ENCODE measurements at regions not wholly inside any gene's neighbourhood (a gene's known extent, or its start where the extent isn't known, plus 50 kb on each side); places are given as distances from the start of the nearest gene placed in this dataset.

GRCh38 chr7:96638669-96639068, 71.0 kb downstream of the SEM1 start:
- no peak for DNase-seq (ENCODE audit: low read depth in 3 of 3, low spot score in 2 of 3)

- peak in 1 of 3 donors; percentile 1 for DNase-seq (ENCODE audit: low read depth in 3 of 3, low spot score in 2 of 3)
Observed at GRCh38 chr7:96637522-96637921, 72.1 kb downstream of the SEM1 start.

DNA sequence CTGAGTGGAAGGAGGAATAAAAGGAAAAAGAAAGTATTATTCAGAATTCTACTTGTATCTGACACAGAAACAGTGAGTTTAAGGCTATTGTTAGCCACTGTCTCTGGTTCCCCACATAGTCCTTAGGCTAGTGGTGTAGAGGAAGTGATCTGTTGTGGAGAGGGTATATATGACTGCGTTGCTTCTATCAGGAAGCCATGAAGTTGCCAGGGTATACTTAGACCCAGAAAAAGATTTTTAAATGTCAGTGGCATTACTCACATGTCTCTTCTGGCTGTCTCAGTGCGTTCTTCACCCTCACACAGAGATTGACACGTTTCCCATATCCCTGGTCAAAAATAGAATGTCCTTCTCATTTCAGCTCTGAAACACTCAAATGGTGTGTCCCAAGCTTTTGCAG, 72.7 kb downstream of the SEM1 start:
- no peak for DNase-seq (ENCODE audit: low read depth in 3 of 3, low spot score in 2 of 3)

GRCh38 chr7:96636342-96636860, 73.2 kb downstream of the SEM1 start:
- DNase-seq (ENCODE audit: low read depth in 3 of 3, low spot score in 2 of 3), result no peak

DNA sequence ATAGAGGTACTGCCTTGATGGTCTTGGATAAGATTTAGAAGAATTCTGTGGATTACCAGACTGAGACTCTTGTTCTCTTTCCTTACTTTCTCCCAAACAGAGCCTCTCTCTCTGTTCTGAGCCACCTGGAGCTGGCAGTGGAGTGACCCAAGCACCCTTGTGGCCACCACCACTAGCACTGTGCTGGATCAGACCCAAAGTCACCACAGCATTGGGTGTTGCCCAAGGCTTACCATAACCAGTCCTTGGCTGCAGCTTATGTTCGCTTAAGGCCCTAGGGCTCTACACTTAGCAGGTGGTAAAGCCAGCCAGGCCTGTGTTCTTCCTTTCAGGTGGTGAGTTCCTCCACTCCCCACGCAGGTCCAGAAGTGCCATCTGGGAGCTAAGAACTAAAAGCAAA, 79.8 kb downstream of the SEM1 start:
- DNase-seq (ENCODE audit: low read depth in 3 of 3, low spot score in 2 of 3), result no peak

- DNase-seq (ENCODE audit: low read depth in 3 of 3, low spot score in 2 of 3), result no peak
Observed at GRCh38 chr7:96624954-96625353, 84.7 kb downstream of the SEM1 start.

DNA sequence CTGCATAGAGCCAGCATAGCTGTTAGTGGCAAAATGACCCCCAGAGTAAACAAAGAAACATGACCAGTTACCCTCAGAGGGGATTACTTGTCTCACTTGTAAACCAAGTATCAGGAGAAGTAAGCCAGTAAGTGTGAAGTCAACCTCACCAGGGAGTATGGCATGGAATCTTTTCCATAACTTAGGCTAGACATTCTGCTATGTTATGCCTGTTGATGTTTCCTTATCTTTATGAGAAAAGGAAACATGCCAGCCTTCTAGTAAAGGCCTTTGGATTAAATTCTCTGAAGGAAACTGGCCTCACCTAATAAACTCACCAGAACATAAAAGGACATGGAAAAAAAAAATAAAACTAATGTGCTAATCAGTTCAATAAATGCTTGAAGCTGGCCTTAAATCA, 87.7 kb downstream of the SEM1 start:
- no peak for DNase-seq (ENCODE audit: low read depth in 3 of 3, low spot score in 2 of 3)

GRCh38 chr7:96614154-96614867, 95.3 kb downstream of the SEM1 start:
- DNase-seq (ENCODE audit: low read depth in 3 of 3, low spot score in 2 of 3), result no peak

- DNase-seq (ENCODE audit: low read depth in 3 of 3, low spot score in 2 of 3), result no peak
Observed at GRCh38 chr7:96612034-96612433, 97.6 kb downstream of the SEM1 start.

DNA sequence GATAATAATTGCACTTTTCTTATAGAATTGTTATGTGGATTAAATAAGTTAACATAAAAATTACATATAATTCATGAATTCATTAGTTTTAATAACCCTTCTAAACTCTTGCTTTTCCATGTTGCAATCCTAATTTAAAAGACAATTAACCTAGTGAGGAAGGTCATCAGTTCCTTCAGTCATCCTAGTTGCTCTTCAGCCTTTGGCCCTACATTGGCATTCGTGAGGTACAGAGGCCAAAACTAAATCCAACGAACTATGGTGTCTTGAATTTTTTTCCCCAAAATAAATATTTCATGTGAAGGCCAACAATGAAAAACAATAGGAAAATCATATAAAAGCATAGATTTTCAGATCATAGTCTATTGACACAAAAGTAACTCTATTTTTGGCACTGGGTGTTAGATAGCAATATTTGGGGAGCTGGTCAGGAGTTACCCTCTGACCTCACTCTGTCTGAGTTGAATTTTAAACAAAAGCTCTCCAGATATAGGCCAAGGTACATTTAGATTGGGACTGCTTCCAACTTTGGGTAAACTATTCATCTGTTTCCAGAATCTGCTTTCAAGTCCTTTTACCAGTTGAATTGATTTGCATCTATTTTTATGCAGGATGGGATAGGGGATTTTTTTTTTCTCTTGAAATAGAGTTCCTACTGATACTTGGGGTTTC, 104.5 kb downstream of the SEM1 start:
- DNase-seq (ENCODE audit: low read depth in 3 of 3, low spot score in 2 of 3), result no peak

DNA sequence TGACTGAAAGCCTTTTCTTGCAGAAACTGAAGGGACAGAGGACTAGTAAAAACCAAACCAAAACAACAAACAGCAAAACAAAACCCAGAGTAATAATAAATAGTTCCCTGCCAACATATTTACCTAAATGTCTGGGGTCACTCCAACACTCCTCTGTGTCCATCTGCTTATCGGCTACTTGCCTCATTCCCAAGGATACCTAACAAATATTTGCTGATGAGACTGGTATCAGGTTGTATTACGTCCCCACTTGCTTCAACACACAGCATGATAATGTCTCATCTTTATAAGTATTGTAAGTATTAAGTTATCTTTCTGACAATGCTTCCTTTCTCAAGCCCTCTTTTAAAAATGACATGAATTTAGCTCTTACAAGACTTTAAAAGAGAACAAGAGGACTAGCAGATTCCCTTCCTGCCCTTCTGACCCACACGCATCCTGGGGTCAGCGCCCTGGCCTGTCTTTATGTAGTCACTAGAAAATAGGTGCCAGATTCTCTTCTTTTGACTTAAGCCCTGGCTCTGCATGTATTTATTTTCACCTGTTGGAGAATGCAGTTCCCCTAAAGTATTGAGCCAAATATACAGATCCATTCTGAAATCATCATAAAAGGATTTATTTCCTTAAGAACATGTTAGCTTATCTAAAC, 110.2 kb downstream of the SEM1 start:
- no peak for DNase-seq (ENCODE audit: low read depth in 3 of 3, low spot score in 2 of 3)

DNA sequence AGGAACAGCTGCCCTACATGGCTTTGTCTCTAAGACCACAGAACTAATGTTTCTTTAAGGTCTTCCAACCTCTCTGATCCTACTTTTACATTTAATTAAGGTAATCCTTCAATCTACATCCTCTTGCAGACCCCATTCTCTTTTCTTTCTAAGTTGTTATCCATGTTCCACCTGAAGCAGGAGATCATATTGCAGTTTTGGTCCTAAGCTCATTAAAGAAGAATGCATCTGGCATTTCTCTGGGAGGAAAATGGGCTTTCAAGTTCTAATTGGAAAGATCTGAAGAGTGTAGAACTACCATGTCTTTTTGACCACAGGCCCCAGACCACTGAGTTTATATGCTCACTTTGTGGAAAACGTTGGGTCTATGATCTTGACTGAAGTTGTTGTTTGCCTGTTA, 111.2 kb downstream of the SEM1 start:
- no peak for DNase-seq (ENCODE audit: low read depth in 3 of 3, low spot score in 2 of 3)

DNA sequence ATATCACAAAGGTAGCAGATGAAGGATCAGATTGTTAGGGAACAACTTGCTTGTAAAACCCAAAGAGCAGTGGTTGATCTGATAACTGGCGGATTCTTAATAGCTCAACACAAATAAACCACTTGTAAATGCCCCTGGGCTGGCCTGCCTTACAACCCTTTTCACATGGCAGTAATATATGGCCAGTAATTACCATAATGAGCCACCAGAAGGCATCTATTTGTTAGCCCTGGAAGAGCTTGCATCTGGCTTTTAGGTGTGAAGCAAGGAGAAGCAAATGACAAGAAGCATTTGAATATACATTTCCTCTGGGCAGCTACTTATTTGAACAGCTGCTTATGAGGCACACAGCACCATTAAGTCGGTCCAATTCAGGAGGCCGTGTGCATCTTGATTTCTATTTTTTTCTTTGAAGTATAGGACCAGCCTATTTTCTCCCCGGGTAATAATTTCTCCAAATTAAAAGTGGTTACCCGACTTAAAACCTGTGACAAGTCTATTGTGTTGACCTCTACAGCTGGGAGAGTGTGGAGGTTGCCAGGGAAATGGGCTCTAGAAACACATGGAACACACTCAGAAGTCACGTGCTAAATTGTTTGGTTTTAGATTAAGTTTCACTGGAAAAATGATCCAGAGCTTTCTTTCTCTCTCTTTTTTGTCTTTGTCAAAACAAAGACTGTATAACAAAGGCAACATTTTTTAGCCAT, 113.4 kb downstream of the SEM1 start:
- DNase-seq (ENCODE audit: low read depth in 3 of 3, low spot score in 2 of 3), result no peak

DNA sequence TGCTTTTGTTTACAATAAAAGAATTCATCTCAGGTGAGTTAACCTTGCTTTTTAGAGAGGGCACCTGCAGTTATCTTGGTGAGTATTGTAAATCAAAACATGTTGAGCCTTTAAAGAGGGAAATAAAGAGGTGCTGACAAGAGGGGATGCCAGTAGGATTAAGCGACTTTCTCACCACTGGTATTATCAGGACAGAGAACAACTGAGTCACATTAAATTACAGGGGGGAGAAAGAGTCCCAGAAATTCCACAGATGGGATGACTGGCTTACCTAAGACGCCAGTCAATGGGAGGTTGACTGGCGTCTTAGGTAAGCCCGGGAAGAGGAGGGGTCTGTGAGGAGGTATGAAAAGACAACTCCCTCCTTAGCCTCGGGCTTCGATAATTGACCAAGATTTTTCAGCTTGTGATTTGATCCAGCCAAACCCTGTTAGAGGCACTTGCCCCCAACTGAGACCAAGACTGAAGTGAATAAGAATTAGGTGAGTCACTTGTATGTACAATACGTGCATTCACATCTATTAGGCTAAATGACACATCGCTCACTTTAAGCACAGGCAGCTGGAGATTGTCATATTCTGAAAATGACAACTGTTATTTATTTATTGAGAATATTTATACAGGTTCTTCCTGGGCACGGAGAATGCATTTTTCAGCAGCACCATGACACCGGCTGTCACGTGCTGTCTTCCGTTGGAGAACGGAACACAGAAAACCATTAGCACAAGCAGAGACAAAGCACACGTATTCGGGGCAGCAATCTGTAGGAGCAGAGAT, 117.6 kb downstream of the SEM1 start:
- no peak for DNase-seq (ENCODE audit: low read depth in 3 of 3, low spot score in 2 of 3)

- DNase-seq (ENCODE audit: low read depth in 3 of 3, low spot score in 2 of 3), result no peak
Observed at GRCh38 chr7:96591159-96591899, 118.3 kb downstream of the SEM1 start.

DNA sequence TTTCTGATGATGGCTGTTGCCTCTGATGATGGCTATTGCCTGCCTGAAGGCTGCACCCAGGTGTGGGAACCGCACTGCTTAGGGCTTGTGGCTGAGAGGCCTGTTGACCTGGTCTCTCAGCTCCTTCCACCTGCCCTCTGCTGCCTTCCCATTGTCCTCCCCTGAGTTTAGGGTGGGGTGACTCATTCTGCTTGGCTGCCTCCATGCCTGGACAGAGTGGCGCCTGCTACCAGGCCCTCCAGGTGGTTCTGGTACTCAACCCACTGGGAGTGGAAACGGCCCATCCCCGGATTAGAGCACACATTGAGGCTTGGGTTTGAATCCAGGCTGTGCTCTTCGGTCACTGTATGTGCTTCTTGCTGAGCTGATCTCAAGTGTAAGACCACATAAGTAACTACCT, 120.6 kb downstream of the SEM1 start:
- DNase-seq (ENCODE audit: low read depth in 3 of 3, low spot score in 2 of 3), result no peak

GRCh38 chr7:96579119-96579518, 130.5 kb downstream of the SEM1 start:
- no peak for DNase-seq (ENCODE audit: low read depth in 3 of 3, low spot score in 2 of 3)

GRCh38 chr7:96578606-96579005, 131.0 kb downstream of the SEM1 start:
- DNase-seq (ENCODE audit: low read depth in 3 of 3, low spot score in 2 of 3), result no peak

DNA sequence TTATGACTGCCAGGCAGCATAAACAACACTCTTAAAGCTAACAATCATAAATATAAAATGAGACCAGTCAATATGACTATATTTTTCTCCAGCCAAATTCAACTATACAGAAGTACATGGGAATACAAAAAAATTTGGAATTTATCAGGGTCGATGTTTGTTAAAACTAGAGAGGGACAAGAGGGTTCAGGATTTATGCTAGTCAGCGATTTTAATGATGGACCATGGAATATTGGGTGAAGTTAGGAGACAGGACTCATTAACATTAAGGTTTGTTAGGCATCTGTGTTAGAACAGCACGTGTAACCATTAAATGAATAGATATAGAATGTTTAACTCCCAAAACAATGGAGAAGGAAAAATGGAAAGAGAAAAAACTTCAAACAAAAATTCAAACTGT, 146.2 kb downstream of the SEM1 start:
- DNase-seq (ENCODE audit: low read depth in 3 of 3, low spot score in 2 of 3), result no peak

- DNase-seq (ENCODE audit: low read depth in 3 of 3, low spot score in 2 of 3), result no peak
Observed at GRCh38 chr7:96562966-96563365, 146.7 kb downstream of the SEM1 start.
